Bronchial epithelial cell (primary cell): ENCODE measurements at regions not wholly inside any gene's neighbourhood (a gene's known extent, or its start where the extent isn't known, plus 50 kb on each side); places are given as distances from the start of the nearest gene placed in this dataset.
A peak's percentile ranks its signal among the peaks of the same experiment; 100 is the strongest.

Experiments
- DNase-seq: peaks from one replicate; pipeline ENCODE4 v3.0.0-alpha.2; 2010; ENCODE audit warnings: low read depth
- FAIRE-seq: peaks from 2 replicates; lab custom pipeline; 2011; peaks lifted over from hg19 to GRCh38; lab: Jason Lieb, UNC
- H3K27me3 ChIP-seq: 2 replicates; pipeline ENCODE4 v1.5.1; 2011; ENCODE audit warnings: low read length; ENCODE audit not compliant: control insufficient read depth, insufficient read depth
- H3K36me3 ChIP-seq: 2 replicates; pipeline ENCODE4 v1.5.1; 2011; ENCODE audit warnings: low read length; ENCODE audit not compliant: control insufficient read depth, insufficient read depth
- H3K4me3 ChIP-seq: 2 replicates; pipeline ENCODE4 v1.5.1; 2011; ENCODE audit warnings: mild to moderate bottlenecking, low read depth, low read length, control low read depth
- TF ChIP-seq, protein P1 (sequence below): IDR thresholded peaks from 2 replicates; pipeline ENCODE4 v1.5.1; 2011; ENCODE audit warnings: mild to moderate bottlenecking, moderate library complexity, low read length, control low read depth, inconsistent platforms; ENCODE audit not compliant: insufficient read depth, severe bottlenecking

DNA sequence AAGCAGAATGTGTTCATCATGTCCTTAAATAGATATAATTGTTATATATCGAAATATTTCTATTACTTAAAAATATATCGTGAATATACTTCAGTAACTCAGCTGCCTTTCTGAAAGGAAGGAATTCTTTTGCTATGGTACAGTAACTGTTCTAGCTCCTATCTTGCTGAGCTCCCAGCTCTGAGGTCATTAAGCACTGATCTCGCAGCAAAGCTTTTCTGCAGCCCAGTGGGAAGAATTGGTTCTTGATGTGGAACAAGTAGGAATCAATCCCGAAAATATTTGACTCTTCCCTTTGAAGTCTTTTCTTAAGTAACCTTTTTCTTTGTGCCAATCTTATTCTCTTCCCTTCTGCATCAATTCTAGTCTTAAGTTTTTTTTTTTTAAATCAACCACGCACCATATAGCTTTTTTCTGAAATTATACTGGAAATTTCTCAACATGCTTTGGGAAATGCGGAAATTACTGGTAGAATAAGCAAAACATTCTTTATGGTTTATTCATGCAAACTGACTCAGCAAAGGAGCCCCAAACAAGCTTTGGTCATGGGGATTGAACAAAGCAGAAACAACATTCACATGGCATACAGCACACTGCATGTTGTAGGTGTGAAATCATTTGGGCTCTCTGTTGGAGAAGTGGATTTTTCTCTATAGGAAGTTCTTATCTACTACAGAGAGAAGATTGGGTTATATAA lies 428.9 kb upstream of the GNPDA2 start:
- H3K36me3 ChIP-seq, result no peaks in the 10 kb centered on the region
- TF ChIP-seq, protein P1, sequence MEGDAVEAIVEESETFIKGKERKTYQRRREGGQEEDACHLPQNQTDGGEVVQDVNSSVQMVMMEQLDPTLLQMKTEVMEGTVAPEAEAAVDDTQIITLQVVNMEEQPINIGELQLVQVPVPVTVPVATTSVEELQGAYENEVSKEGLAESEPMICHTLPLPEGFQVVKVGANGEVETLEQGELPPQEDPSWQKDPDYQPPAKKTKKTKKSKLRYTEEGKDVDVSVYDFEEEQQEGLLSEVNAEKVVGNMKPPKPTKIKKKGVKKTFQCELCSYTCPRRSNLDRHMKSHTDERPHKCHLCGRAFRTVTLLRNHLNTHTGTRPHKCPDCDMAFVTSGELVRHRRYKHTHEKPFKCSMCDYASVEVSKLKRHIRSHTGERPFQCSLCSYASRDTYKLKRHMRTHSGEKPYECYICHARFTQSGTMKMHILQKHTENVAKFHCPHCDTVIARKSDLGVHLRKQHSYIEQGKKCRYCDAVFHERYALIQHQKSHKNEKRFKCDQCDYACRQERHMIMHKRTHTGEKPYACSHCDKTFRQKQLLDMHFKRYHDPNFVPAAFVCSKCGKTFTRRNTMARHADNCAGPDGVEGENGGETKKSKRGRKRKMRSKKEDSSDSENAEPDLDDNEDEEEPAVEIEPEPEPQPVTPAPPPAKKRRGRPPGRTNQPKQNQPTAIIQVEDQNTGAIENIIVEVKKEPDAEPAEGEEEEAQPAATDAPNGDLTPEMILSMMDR, result no peak
- no peaks in the 10 kb centered on the region for H3K27me3 ChIP-seq
- DNase-seq (peak; percentile 1), FAIRE-seq (no peak)
- no peak overlapping the region for H3K4me3 ChIP-seq

DNA sequence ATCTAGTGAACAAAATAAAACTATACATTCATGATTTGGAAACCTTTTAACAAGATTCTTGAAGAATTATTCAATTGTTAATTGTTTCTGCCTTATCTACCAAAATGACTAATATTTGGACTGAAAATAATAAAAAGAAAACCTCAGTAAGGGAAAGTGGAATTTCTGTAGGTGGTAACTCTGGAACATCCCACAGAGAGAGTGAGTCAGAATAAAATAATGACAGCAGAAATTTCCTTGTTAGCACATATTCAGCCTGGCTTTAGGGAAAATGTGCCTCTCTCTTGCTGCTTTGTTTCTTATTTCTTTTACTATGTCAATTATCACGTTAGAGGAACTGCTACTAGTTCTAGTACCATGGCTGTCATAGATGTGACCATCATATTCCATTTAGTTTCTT lies 421.5 kb upstream of the GNPDA2 start:
- H3K36me3 ChIP-seq, result no peaks in the 10 kb centered on the region
- FAIRE-seq (no peak), DNase-seq (peak; percentile 9)
- no peak overlapping the region for H3K4me3 ChIP-seq
- no peaks in the 10 kb centered on the region for H3K27me3 ChIP-seq
- TF ChIP-seq, protein P1, result no peak

DNA sequence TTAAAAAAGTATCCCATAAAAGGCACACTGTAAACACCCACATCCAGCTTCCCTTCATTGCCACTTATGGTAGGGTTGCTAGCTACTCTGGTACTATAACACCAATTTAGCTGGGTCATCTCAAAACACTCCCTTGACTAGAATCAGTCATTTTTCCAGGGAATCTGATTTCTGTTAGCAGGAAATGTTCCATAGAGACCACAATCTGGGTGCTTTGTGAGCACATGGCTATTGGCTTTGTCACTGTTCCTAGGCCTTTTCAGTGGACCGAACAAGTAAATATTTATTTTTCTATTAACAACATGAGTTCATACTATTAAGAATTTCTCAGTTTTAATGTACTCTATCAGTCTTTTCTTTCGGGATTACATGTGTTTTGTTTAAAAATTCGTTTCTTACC lies 404.7 kb upstream of the GNPDA2 start:
- Histone ChIP-seq H3K4me3 (no peak overlapping the region), H3K27me3 (no peaks in the 10 kb centered on the region), H3K36me3 (no peaks in the 10 kb centered on the region)
- TF ChIP-seq, protein P1, result no peak
- no peak for FAIRE-seq
- DNase-seq, result no peak

DNA sequence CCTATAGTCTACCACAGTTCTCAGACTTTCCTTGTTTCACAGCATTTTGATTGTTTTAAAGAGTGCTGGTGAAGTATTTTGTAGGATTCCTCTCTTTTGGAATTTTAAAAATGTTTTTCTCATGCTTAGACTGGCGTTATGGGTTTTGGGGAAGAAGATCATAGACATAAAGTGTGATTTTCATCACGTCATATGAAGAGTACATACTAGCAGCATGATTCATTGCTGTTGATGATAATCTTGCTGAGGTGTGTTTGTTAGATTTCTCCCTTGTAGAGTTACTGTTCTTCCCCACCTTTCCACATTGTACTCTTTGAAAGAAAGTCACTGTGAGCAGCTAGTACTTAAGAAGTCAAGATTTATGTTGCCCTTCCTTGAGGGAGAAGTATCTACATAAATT lies 396.1 kb upstream of the GNPDA2 start:
- TF ChIP-seq, protein P1, result no peak
- Histone ChIP-seq H3K36me3 (no peaks in the 10 kb centered on the region), H3K27me3 (no peaks in the 10 kb centered on the region), H3K4me3 (no peak overlapping the region)
- FAIRE-seq (no peak), DNase-seq (no peak)

DNA sequence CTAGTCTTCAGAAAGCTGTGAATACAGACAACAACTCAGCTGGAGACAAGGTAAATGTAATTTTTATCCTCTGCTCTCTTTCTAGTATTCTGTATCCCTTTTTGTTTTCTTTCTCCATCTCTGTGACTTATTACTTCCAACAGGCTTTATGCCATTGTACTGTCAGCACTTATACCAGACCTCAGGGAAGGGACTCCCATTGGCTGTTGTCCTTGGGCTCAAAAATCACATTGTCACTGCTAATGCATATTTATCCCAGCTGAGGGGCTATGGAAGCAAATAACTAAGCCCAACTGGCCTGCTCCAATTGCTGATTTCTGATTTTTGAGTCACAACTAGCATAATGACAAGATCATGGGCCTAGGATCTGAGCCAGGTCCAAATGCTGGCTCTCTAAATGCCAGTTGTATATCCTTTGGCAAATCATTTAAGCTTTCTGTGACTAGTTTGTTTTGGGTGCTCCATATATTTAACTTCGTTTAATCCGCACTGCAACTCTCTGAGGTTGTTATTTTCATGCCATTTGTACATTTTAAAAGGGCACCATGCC lies 395.1 kb upstream of the GNPDA2 start:
- DNase-seq (no peak), FAIRE-seq (no peak)
- TF ChIP-seq, protein P1, result no peak
- Histone ChIP-seq H3K36me3 (no peaks in the 10 kb centered on the region), H3K27me3 (no peaks in the 10 kb centered on the region), H3K4me3 (no peak overlapping the region)
